ENCODE measurements at regions not wholly inside any gene's neighbourhood (a gene's known extent, or its start where the extent isn't known, plus 50 kb on each side); places are given as distances from the start of the nearest gene placed in this dataset.

DNA sequence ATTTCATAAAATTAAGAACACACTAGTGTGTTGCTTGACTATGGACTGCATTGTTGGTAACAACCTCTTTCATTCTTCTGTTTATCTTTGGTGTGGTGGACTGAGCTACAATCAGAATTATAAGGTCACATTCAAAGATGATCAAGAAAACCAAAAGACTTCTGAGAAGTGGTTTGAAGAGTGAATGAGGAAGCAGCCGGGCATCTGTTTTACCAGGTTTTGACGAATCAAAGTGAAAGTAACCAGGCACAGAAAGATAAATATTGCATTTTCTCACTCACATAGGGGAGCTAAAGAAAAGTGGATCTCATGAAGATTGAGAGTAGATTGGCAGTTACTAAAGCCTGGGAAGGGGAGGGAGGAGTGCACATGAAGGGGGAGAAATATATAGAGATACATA lies 589.1 kb downstream of the ZNF608 start:
- DNase-seq (ENCODE audit: low spot score), result no peak
- intact Hi-C loops (cut with DNase I), result no loop called here

GRCh38 chr5:124156415-124156996 lies 589.9 kb downstream of the ZNF608 start:
- intact Hi-C loops (cut with DNase I), result no loop called here
- no peak for DNase-seq (ENCODE audit: low spot score)

- intact Hi-C loops (cut with DNase I), result no loop called here
- DNase-seq (ENCODE audit: low spot score), result no peak
Measured at GRCh38 chr5:124154714-124155113, 591.7 kb downstream of the ZNF608 start.

DNA sequence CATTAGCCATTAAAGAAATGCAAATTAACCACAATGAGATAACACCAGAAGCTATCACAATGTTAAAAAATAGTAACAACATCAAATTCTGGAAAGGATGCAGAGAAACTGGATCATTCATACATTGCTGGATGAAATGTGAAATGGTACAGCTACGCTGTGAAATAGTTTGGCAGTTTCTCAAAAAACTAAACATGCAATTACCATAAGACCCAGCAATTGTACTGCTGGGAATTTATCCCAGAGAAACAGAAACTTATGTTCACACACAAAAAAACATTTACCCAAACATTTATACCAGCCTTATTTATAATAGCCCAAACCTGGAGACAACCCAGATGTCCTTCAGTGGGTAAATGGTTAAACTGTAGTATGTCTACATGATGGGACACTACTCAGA lies 592.9 kb downstream of the ZNF608 start:
- intact Hi-C loops (cut with DNase I), result no loop called here
- DNase-seq (ENCODE audit: low spot score), result no peak

DNA sequence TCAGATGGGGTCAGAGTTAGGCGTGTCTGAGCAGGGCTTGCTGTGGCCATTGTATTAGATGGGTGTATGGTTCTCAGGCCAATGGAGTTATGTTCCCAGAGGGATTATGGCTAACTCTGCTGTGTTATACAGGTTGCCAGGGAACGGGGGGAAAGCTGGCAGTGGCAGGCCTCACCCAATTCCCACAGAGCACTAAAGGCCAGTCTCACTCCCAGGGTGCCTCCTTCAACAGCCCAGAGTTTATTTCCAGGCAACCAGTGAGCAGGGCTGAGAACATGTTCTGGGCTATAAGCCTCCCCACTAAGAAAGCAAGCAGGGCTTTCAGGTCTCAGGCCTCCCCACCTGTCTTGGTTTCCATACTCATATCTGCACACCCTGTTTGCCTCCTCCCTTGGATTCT lies 597.9 kb downstream of the ZNF608 start:
- no peak for DNase-seq (ENCODE audit: low spot score)
- intact Hi-C loops (cut with DNase I), result no loop called here

DNA sequence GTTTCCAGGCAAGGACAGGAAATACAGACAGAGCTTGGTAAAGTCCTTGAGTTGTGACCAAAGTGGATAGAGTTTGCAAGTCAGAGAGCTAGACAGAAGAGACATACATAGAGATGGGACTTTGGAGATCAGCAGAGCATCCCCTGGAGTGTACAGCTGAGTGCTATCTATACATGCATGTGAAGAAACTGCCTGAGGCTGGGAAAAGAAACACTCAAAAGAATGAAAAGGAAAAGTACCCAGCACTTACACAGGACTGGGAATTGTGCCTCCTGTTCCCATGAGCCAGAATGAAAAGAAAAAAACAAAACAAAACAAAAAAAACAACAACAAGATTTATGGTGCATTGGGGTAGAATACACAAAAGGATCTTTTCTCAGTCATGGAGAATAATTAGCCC lies 606.4 kb downstream of the ZNF608 start:
- DNase-seq (ENCODE audit: low spot score), result no peak
- intact Hi-C loops (cut with DNase I), result no loop called here

DNA sequence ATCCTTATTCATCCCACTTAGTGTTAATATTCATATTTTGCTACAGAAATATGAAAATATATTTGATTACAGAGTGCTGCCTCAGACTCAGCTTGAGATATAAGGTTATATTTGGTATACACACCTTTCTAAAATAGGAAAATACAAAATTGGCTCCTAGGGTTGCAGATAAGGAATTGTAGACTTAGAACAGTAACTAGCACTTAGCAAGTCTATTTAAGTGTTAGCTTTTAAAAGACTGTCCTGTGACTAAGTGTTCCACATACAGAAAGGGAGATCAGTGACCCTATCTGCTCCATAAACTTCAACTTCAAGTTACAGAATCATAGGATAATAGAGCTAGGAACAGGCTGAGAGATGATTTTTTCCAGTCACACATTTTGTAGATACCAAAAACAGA lies 607.0 kb downstream of the ZNF608 start:
- DNase-seq (ENCODE audit: low spot score), result no peak
- intact Hi-C loops (cut with DNase I), result no loop called here

GRCh38 chr5:124136609-124137008 lies 609.8 kb downstream of the ZNF608 start:
- intact Hi-C loops (cut with DNase I), result no loop called here
- DNase-seq (ENCODE audit: low spot score), result no peak

- intact Hi-C loops (cut with DNase I), result no loop called here
Measured at GRCh38 chr5:124134941-124135340, 611.5 kb downstream of the ZNF608 start.

GRCh38 chr5:124133406-124133805 lies 613.0 kb downstream of the ZNF608 start:
- intact Hi-C loops (cut with DNase I), result no loop called here
- no peak for DNase-seq (ENCODE audit: low spot score)

More at GRCh38 chr5:124134941-124135340, 611.5 kb downstream of the ZNF608 start:
- no peak for DNase-seq (ENCODE audit: low spot score)

GRCh38 chr5:124132843-124133242 lies 613.6 kb downstream of the ZNF608 start:
- intact Hi-C loops (cut with DNase I), result no loop called here

DNA sequence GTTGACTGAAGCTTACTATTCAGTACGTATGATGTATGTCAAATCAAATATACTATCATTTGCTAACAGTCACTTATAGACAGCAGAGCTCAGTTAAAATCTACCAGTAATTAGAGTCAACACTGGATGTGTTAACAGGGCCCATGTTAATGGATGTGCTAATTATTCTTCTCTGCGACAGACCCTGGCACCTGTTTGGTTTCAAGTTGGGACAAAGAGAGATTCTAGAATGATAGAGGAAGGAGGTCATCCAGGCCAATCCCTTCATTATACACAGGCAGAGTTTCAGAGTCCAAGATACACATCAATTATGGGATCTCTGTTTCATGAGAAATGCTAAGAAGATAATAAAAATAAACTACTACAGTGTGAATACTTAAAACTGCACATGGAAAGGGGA lies 615.0 kb downstream of the ZNF608 start:
- DNase-seq (ENCODE audit: low spot score), result no peak
- intact Hi-C loops (cut with DNase I), result no loop called here

More at GRCh38 chr5:124132843-124133242, 613.6 kb downstream of the ZNF608 start:
- no peak for DNase-seq (ENCODE audit: low spot score)

GRCh38 chr5:124130816-124131215 lies 615.6 kb downstream of the ZNF608 start:
- intact Hi-C loops (cut with DNase I), result no loop called here
- DNase-seq (ENCODE audit: low spot score), result no peak

- intact Hi-C loops (cut with DNase I), result no loop called here
- no peak for DNase-seq (ENCODE audit: low spot score)
Measured at GRCh38 chr5:124128867-124129266, 616.9 kb downstream of the CSNK1G3 start.

DNA sequence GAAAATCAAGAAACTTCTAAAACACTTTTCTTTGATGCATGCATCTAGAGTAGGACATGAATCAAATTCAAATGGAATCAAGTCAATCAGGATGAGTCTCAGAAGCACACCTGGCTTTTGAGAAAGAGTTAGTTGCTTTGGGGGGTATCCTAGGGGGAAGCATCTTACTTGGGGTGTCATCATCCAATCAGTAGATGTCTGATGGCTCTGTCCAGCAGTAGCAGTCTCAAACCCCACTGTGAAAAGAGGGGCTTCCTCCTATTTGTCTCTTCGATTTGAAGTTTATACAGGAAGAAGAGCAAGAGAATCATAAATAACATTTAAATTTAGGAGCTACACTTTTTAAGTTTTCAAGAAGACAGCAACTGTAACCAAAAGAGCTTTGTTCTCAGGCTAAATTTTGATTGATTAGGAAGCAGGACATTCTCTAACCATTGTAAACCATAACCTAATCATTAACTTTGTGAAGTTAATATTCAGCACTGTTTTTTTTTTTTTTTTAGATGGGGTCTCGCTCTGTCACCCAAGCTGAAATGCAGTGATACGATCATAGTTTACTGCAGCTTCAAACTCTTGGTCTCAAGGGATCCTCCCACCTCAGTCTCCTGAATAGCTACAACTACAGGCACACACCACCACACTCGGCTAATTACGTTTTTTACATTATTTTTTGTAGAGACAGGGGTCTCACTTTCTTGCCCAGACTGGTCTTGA lies 614.7 kb downstream of the CSNK1G3 start:
- no peak for DNase-seq (ENCODE audit: low spot score)
- intact Hi-C loops (cut with DNase I), result no loop called here

- intact Hi-C loops (cut with DNase I), result no loop called here
- no peak for DNase-seq (ENCODE audit: low spot score)
Measured at GRCh38 chr5:124124711-124125229, 612.8 kb downstream of the CSNK1G3 start.

DNA sequence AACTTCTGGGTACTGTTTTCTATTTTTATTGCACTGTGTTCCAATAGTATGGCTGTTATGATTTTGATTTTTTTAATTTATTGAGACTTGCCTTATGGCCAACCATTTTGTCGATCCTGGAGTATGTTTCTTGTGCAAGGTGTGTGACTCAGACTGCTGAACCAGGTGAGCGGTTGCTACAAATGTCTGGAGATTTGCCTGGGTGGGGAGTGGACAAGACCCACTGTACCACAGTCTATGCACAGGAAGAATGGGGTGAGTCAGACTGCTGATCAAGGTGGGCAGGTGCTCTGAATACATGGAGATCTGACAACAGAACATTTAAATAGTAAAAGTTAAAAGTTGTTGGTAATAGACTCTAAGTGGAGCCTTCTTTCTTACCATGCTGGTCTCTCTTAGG lies 609.2 kb downstream of the CSNK1G3 start:
- intact Hi-C loops (cut with DNase I), result no loop called here
- no peak for DNase-seq (ENCODE audit: low spot score)

DNA sequence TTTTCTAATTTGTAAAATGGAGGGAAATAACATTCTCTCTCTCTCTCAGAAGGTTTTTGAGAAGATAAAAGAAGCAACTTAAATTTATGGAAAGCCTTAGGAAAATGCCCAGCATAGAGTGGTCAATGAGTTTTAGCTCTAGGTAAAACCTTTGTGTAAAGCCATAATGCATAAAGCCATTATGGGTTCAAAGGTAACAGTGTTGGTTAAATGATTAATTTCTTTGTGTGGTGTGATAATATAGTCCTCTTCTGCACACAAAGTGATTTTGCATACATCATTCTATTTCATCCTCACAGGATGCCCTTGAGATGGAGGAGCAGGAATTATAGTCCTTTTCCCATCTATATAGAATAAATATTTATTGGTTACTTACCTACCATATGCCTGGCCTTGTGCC lies 602.9 kb downstream of the CSNK1G3 start:
- DNase-seq (ENCODE audit: low spot score), result no peak
- intact Hi-C loops (cut with DNase I), result no loop called here

- DNase-seq (ENCODE audit: low spot score), result no peak
- intact Hi-C loops (cut with DNase I), result no loop called here
Measured at GRCh38 chr5:124111886-124112285, 599.9 kb downstream of the CSNK1G3 start.

- intact Hi-C loops (cut with DNase I), result no loop called here
- DNase-seq (ENCODE audit: low spot score), result no peak
Measured at GRCh38 chr5:124110942-124111341, 599.0 kb downstream of the CSNK1G3 start.

GRCh38 chr5:124105326-124105725 lies 593.3 kb downstream of the CSNK1G3 start:
- intact Hi-C loops (cut with DNase I), result no loop called here
- no peak for DNase-seq (ENCODE audit: low spot score)
